ENCODE measurements at regions not wholly inside any gene's neighbourhood (a gene's known extent, or its start where the extent isn't known, plus 50 kb on each side); places are given as distances from the start of the nearest gene placed in this dataset.

GRCh38 chr10:2918489-2918888 is 148.9 kb upstream of the PFKP start:
- Histone ChIP-seq H2BK20ac (ENCODE audit: low read depth, low read length) (no peak overlapping the region), H2AFZ (replicated peaks; ENCODE audit: low read length, poor library complexity) (no peak overlapping the region), H4K91ac (ENCODE audit: insufficient read depth, low read depth, low read length) (no peak overlapping the region), H3K4me2 (ENCODE audit: low read depth, low read length) (no peak overlapping the region), H3K27ac (ENCODE audit: insufficient read depth, low read length) (no peak overlapping the region), H4K5ac (ENCODE audit: low read depth, low read length) (no peak overlapping the region), H3K79me1 (ENCODE audit: low read depth in 1 of 2, low read length in 2 of 2) (no peaks in the 10 kb centered on the region), H3K56ac (ENCODE audit: extremely low read depth, insufficient read depth, low read length) (no peak overlapping the region), H3K36me3 (ENCODE audit: control insufficient read depth, insufficient read depth, low read length) (no peaks in the 10 kb centered on the region), H3K4me1 (ENCODE audit: control insufficient read depth, insufficient read depth, low read length) (no peaks in the 10 kb centered on the region), H2AK5ac (ENCODE audit: low read depth, low read length) (no peak overlapping the region), H2BK120ac (ENCODE audit: low read depth, low read length) (no peak overlapping the region), H3K27me3 (ENCODE audit: control insufficient read depth, insufficient read depth, low read length) (peaks cover 9% of the 10 kb centered on the region), H3K9me3 (ENCODE audit: control insufficient read depth, insufficient read depth, low read length) (no peaks in the 10 kb centered on the region), H4K20me1 (ENCODE audit: insufficient read depth, low read length) (no peaks in the 10 kb centered on the region), H3K23ac (ENCODE audit: low read depth, low read length) (no peak overlapping the region), H2AK9ac (replicated peaks; ENCODE audit: low read depth, low read length, poor library complexity) (no peak overlapping the region), H3K4ac (ENCODE audit: low read depth, low read length) (no peak overlapping the region), H2BK15ac (ENCODE audit: low read depth, low read length) (no peak overlapping the region), H3K14ac (replicated peaks; ENCODE audit: low read depth, low read length) (no peak overlapping the region), H3K4me3 (ENCODE audit: insufficient read depth, low read depth, low read length) (no peak overlapping the region), H4K8ac (ENCODE audit: low read depth in 2 of 2, low read length in 2 of 2) (no peak overlapping the region), H3K18ac (ENCODE audit: low read depth, low read length) (no peak overlapping the region), H3K9me1 (ENCODE audit: insufficient read depth, low read length) (no peaks in the 10 kb centered on the region), H3K9ac (ENCODE audit: low read depth, low read length) (no peak overlapping the region), H2BK5ac (ENCODE audit: low read depth, low read length, poor library complexity, severe bottlenecking) (no peak overlapping the region)
- no CpG with 5 or more reads among the region's 1 CpG for WGBS, 2 experiments (ENCODE audit: extremely low coverage in 2 of 2, insufficient read length in 1 of 2)
- ChIA-PET CTCF (no interaction called here), POLR2A (ENCODE audit: unreplicated experiment) (interaction anchor here (0.6 kb wide), 1 partner anchor 24 kb away, joined by 8 read pairs; no protein-coding TSS in a partner anchor)
- ATAC-seq (ENCODE audit: low read depth) (no peak), DNase-seq (no peak)
- no TSS peak for BruUV-seq (replicated peaks)
- dilution Hi-C loops (cut with HindIII; ENCODE audit: low sequenced_read_pairs, unreplicated experiment), result no loop called here
- no peak for TF ChIP-seq ELK1 (IDR thresholded peaks at IDR 0.05; ENCODE audit: borderline replicate concordance, low read depth, low read length)
- no peak for TF ChIP-seq MAFK (IDR thresholded peaks at IDR 0.05; ENCODE audit: low read depth, low read length)
- TF ChIP-seq RAD21 (IDR thresholded peaks at IDR 0.05; ENCODE audit: low read length), result no peak
- TF ChIP-seq MAZ (IDR thresholded peaks at IDR 0.05; ENCODE audit: borderline replicate concordance, low read depth, low read length), result no peak
- no peak for TF ChIP-seq RCOR1 (IDR thresholded peaks at IDR 0.05; ENCODE audit: insufficient replicate concordance, low read length)
- no peak for TF ChIP-seq FOS (IDR thresholded peaks at IDR 0.05; ENCODE audit: low read depth, low read length)
- no peak for TF ChIP-seq CHD1 (IDR thresholded peaks at IDR 0.05; ENCODE audit: low read depth, low read length)
- TF ChIP-seq MXI1 (IDR thresholded peaks at IDR 0.05; ENCODE audit: borderline replicate concordance, low read depth, low read length), result no peak
- no peak for TF ChIP-seq CTCF (conservative IDR thresholded peaks at IDR 0.05; ENCODE audit: low read depth, low read length)
- no peak for TF ChIP-seq RFX5 (IDR thresholded peaks at IDR 0.05; ENCODE audit: low read depth, low read length)
- no peak for TF ChIP-seq USF2 (IDR thresholded peaks at IDR 0.05; ENCODE audit: low read depth, low read length)
- TF ChIP-seq SMC3 (IDR thresholded peaks at IDR 0.05; ENCODE audit: low read depth, low read length), result no peak
- no peak for TF ChIP-seq NFE2L2 (IDR thresholded peaks at IDR 0.05; ENCODE audit: low read depth, low read length)
- TF ChIP-seq BHLHE40 (IDR thresholded peaks at IDR 0.05; ENCODE audit: low read depth, low read length), result no peak
- no peak for TF ChIP-seq POLR2A (IDR thresholded peaks at IDR 0.05; ENCODE audit: low read depth, low read length)
- TF ChIP-seq CEBPB (IDR thresholded peaks at IDR 0.05; ENCODE audit: low read depth, low read length), result no peak
- intact Hi-C loops (cut with micrococcal nuclease), result no loop called here
- in situ Hi-C loops (cut with MboI; ENCODE audit: low sequenced_read_pairs), result no loop called here
